ENCODE measurements at regions not wholly inside any gene's neighbourhood (a gene's known extent, or its start where the extent isn't known, plus 50 kb on each side); places are given as distances from the start of the nearest gene placed in this dataset.

GRCh38 chr14:84777356-84777755 is 752.6 kb upstream of the FLRT2 start:
- no peak for TF ChIP-seq CTCF (IDR thresholded peaks at IDR 0.05)
- TF ChIP-seq POLR2A (IDR thresholded peaks at IDR 0.05), result no peak
